ENCODE measurements at regions not wholly inside any gene's neighbourhood (a gene's known extent, or its start where the extent isn't known, plus 50 kb on each side); places are given as distances from the start of the nearest gene placed in this dataset.

DNA sequence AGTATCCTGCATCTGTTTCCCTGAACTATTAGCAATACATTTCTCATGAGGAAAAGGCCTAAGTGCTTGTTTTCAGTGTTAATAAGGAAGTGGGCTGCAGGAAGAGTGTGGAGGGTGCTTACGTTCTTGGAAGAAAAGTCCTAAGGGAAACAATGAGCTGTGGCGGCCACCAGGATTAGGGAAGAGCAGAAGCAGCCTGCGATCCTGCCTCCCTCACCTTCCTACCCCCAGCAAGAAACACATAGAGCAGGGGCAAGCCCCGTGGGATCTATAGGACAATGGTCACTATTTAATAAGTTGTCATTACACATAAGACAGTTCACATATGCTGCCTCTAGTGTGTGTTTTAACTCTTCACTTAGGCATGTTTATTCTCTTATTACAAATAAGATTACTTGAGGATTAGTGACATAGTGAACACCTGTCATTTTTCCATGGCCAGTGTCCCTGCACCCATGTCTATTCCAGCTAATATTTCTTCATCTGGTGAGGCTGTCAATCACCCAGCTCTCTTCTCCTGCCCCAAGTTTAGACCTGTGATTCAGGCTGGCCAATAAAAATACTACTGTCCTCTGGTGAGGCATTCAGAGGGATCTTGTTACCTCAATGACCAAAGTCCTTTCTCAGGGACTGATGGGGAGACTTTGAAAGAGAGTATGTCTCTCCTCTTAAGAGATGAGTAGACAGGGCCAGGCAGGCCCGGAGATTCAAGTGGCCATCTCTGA is 510.9 kb upstream of the CELF4 start:
- no peak for FAIRE-seq

GRCh38 chr18:38074298-38074876 is 508.8 kb upstream of the CELF4 start:
- FAIRE-seq, result no peak

DNA sequence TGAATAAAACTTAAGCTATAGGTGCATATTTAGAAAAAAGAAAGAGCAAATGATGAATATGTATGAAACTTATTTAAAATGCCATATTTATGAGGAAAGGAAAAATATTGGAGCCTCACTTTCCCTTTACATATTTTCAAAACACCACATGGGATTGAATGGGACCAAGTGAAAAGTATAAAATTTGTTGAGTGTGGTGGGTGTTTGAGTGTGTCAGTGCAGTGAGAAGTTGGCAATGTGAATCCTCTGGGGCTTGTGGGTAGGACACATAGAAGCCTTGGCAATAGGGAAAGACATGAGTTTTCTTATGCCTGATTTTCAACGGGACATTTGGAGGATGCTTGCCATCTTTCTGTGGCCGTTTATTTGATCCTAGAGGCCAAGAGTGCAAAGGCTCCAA is 502.2 kb upstream of the CELF4 start:
- no peak for FAIRE-seq

DNA sequence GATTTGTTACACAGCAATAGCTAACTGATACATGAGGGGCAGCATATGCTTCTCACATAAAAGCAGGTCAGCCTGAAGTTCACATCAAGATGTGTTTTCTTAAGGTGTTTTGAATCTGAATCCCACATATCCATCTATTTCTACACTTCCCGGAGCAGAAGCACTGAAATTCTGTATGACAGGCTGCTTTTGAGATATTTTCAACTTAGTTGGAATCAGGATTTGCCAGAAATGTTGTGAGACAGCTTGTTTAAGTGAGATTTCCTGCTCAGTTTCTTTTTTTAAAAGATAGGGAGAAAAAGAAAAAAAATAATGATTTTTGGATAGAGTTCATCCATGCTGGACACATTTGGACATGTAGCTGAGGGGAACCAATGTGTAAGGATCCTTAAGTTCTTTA is 501.5 kb upstream of the CELF4 start:
- no peak for FAIRE-seq

GRCh38 chr18:38052879-38053590 is 487.4 kb upstream of the CELF4 start:
- FAIRE-seq, result no peak

DNA sequence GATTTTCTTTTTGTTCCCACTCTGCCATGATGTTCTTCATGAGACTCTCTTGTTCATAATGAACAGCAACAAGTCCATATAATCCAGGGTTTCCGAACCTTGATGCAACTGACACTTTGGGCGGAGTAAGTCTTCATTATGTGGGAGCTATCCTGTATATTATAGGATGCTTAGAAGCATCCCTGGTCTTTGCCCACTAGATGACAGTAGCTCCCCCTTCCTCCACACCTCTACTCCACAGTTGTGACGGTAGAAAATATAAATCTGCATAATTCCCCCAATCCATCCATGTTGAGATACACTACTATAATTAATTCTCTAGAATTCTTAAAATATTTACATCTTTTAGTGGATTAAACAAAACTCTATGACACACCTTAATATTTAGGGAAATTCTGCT is 482.2 kb upstream of the CELF4 start:
- FAIRE-seq, result no peak

DNA sequence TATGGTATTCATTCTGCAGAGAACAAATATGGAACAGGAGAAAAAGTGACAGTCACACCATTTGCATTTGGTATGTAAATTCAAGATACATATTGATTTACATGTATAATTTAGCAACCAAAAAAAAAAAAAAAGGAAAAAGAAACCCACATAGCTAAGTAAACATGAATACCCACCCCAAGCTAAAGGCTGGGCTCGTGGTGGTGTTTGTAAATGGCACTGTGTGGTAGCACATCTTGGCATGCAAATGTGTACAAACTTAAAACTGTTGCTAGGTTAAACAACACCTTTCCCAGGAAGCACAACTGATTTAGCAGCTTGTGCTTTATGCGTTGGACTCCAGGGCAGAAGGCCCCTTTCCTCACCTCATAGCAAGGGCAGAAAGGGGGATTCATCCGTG is 481.1 kb upstream of the CELF4 start:
- no peak for FAIRE-seq

DNA sequence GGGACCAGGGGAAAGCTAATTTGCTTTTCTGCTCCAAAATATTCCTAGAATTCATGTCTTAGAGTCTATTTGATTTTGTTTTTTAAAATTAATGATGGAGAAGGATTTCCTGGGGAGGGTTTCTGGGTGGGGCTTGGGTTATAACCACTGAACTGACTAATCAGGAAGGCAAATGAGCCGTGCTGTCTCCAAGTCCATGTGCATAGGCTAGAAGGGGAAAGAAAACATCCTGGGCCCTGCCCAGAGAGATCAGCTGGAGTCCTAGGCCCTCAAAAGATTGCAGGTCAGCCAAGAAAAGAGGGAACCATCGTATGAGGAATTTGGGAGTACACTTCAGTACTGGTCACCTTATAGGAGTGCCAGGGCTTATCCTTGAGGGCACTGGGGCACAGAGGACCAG is 480.2 kb upstream of the CELF4 start:
- FAIRE-seq, result no peak

DNA sequence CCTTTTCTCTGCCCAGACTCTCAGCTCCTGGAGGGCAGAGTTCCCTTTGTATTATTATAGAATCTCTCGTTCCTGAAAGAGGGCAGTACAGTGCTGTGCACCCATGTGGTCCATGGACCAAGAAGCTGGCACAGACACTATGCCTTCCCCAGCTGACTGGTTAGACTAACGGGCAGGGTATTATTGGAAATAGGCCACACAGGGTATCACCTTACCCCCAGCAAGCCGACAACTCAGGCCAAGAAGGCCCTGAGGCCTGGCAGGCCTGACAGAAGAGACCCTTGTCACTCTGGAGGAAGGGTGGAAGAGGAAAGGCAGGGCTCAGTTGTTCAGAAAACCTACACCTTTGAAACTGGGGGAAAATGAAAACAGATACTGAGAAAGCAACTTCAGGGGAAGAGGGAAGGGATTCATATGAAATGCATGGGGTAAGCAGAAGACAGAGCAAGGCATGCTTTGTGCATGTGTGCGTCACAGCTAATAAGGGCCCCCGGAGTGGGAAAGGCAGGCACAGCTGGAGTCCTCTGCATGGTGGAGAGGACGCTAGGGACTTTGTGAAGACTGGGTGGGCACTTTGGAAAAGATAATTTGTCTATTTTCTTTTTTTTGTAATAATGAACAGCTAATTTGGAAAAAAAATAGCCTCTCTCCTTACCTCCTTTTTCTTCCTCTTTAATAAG is 476.8 kb upstream of the CELF4 start:
- FAIRE-seq, result no peak

DNA sequence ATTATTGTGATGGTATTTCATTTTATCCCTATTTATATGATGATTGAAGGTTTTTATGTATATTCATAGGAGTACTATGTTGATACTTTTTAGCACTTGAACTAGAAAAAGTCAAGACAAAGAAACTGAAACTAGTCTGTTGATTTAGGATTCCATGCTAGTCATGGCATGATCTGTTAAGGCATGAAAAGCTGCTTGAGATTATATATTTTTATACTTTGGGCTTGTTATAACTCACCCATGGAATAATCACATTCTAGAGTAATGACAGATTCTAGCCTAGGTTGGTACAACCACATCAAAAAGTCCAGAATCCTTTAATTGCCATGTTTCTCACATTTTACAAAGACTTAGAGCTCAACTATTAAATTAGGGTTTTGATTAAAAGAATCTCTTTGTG is 472.6 kb upstream of the CELF4 start:
- FAIRE-seq, result no peak

GRCh38 chr18:38035193-38035592 is 469.6 kb upstream of the CELF4 start:
- no peak for FAIRE-seq

- no peak for FAIRE-seq
These were observed 467.7 kb upstream of the CELF4 start for GRCh38 chr18:38033282-38033681.

- no peak for FAIRE-seq
These were observed 466.9 kb upstream of the CELF4 start for GRCh38 chr18:38032516-38032915.

GRCh38 chr18:38028946-38029345 is 463.3 kb upstream of the CELF4 start:
- no peak for FAIRE-seq

GRCh38 chr18:38025433-38026038 is 459.9 kb upstream of the CELF4 start:
- FAIRE-seq, result no peak

DNA sequence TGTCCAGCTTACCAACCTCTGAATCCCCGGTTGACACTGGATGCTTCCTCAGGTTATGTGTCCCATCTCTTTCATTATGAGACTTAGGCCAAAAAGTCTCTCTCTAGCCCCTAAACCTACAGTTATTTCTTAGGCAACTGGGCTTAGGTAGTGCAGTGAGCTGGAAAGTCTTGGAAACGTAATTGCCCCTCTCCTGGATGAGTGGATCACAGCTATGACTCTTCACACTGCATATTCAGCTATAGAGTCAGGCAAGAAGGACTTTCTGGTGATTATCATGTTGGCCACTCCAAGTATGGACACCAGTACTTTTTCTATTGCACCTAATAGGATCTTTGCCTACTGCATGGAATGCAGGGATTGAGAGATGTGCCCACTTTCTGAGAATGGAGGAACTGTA is 458.3 kb upstream of the CELF4 start:
- no peak for FAIRE-seq

GRCh38 chr18:38022234-38022633 is 456.6 kb upstream of the CELF4 start:
- no peak for FAIRE-seq

GRCh38 chr18:38019292-38019691 is 453.7 kb upstream of the CELF4 start:
- FAIRE-seq, result no peak

DNA sequence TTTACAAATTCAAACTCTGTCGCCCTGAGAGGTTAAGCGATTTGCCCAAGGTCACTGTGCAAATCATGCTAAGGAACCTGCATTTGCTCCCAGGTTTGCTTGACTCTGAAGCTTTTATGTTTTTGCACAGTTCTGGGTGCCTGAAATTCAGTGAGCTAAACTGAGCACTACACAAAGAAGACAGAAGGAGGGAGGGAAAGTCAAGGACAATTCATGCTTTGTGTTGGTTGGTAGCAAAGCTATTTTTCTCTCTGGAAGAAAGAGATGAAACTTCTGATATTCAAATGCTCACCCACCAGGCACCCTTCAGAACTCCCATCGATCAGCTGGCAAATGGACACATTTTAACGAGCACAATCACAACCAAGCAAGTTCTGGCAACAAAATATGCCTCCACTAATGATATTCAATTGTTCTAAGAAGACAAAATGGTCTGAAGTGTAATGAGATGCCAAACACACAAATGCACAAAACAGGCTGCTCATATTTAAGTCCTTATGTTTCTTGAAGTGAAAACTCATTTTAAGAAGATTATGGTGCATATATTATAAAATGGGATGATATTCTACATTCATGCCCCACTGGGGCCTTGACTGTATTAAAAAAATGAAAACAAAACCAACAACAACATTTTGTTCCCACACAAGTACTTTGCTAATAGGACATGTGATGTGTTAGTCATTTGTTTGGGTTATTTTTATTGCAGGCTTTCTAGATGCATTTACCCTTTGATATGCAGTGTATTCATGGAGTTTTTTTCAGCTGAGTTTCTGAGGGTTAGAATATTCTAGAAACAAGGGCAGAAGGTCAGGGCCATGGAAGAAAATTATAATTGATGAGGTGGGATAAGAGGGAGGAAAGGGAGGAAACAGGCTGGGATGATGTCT is 445.6 kb upstream of the CELF4 start:
- no peak for FAIRE-seq

GRCh38 chr18:38010037-38010436 is 444.4 kb upstream of the CELF4 start:
- FAIRE-seq, result no peak

- no peak for FAIRE-seq
These were observed 443.7 kb upstream of the CELF4 start for GRCh38 chr18:38009320-38009719.

DNA sequence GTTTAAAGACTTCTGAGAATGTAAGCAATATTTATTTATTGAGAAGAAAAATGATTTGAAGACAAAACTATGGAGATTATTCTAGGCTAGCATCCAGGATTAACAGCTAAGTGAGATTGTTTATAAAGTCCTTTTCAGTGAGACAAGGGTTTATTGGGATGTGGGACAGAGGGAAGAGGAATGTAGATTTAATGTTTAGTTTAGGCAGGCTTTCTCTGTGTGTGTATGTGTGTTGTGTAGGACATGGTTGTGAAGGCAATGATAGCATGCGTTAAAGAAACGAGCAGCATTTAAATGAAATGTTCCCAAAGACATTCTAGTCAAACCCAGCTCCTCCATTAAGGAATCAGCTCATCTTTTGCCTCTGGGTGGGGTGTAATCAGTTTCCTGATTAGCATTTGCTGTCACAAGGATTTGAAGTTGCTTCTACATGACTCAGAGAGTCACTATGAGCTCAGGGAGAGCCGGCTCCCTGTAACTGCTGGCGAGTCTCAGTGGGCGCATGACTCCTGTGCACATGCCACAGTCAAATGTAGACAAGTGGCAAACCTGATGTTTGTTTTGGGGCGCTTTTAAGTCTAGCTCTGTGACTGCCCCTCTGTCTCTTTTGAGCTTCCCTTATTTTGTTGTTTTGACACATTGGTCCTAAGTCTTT is 442.2 kb upstream of the CELF4 start:
- FAIRE-seq, result no peak

All from TTC549 (cell line).